ENCODE measurements at regions not wholly inside any gene's neighbourhood (a gene's known extent, or its start where the extent isn't known, plus 50 kb on each side); places are given as distances from the start of the nearest gene placed in this dataset.
"Not testable (repeated sequence)": the region's sequence is repeated elsewhere in the genome, so short reads cannot be mapped to it uniquely, and the experiment has no call there.

DNA sequence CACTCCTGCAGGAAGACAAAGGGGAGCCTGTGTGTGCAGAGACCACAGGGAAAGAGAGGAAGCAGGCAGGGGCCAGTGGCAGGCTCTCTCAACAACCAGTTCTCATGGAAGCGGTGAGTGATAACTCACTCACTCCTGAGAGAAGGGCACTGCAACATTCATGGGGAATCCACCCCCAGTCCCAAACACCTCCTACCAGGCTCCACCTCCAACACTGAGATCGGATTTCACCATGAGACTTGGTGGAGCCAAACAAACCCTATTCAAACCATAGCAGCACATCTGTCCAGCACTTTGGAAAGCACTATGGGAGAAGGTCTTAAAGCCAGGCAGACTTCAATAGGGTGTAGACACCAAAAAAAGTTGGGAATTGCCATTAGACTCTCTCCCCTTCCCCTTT, 345.7 kb upstream of the SPRED2 start:
- no peak for DNase-seq

- no peak for DNase-seq
Measured at GRCh38 chr2:65775839-65776238, 343.4 kb upstream of the SPRED2 start.

- no peak for DNase-seq
Measured at GRCh38 chr2:65767946-65768345, 335.5 kb upstream of the SPRED2 start.

DNA sequence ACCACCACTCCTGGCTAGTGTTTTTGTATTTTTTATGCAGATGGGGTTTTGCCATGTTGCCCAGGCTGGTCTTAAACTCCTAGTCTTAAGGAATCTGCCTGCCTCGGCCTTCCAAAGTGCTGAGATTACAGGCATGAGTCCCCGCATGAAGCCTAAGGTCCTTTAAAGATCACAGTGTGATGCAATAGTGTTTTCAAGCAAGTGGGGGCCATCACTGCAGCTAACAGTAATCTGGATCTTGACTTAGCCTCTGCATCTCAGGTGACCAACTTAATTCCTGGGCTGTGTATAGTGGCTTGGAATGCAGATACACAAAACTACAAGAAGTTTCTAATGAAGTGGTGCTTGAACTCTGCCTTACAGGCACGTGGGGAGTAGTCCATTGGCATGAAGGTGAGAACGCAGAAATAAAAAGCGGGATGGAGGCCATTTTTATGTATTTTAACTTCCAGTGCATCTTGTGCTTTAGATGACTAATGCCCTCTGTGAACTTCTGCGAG, 334.4 kb upstream of the SPRED2 start:
- no peak for DNase-seq

DNA sequence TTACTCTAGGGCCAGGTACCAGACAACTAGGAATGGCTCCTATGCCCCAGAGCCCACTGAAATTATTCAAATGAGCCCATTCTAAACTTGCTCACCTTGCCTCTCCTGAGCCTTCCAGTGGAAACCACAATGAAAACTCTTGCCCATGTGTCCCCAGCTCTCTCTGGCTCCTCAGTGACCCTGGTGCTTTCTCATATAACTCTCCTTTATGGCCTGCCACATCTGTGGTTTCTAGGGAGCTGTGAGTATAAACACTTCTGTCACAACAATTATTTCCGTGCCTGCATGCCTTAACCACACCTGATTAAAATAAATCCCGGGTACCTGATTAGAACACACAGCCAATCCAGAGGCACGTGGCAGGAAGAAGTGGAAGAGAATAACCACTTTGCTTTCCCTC, 333.0 kb upstream of the SPRED2 start:
- DNase-seq = no peak

GRCh38 chr2:65762068-65762467, 329.7 kb upstream of the SPRED2 start:
- no peak for DNase-seq

GRCh38 chr2:65754219-65754618, 321.8 kb upstream of the SPRED2 start:
- DNase-seq = no peak

DNA sequence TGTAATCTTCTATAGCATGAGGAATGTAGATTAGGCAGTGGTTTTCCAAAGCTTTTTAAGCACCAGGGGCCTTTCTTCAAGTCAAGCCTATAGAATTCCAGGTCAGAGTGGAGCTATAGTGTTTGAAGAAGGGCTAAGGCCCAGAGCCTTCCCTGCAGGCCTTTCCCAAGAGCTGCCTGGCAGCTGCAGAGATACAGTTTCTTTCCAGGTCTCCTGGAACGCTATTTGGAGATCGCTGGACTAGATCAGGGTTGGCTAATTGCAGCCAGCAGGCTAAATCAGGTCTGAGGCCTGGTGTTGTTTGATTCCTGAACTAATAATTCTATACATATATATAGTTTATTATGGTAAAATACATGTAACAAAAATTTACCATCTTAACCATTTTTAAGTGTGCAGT, 319.0 kb upstream of the SPRED2 start:
- no peak for DNase-seq

- DNase-seq = no peak
Measured at GRCh38 chr2:65749545-65749944, 317.1 kb upstream of the SPRED2 start.

DNA sequence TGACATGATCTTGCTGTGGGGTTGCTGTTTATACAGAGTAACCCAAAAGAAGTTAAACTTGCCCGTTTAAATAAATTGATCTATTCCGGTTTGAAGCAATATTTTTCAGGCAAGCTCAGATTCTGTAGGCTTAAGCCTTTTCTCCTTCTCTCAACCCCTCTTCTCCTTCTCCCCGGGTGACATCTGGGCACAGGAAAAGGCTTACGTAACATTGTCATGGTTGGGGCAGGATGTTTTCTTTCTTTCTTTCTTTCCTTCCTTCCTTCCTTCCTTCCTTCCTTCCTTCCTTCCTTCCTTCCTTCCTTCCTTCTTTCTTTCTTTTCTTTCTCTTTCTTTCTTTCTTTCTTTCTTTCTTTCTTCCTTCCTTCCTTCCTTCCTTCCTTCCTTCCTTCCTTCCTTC, 315.5 kb upstream of the SPRED2 start:
- not testable (repeated sequence) for DNase-seq

DNA sequence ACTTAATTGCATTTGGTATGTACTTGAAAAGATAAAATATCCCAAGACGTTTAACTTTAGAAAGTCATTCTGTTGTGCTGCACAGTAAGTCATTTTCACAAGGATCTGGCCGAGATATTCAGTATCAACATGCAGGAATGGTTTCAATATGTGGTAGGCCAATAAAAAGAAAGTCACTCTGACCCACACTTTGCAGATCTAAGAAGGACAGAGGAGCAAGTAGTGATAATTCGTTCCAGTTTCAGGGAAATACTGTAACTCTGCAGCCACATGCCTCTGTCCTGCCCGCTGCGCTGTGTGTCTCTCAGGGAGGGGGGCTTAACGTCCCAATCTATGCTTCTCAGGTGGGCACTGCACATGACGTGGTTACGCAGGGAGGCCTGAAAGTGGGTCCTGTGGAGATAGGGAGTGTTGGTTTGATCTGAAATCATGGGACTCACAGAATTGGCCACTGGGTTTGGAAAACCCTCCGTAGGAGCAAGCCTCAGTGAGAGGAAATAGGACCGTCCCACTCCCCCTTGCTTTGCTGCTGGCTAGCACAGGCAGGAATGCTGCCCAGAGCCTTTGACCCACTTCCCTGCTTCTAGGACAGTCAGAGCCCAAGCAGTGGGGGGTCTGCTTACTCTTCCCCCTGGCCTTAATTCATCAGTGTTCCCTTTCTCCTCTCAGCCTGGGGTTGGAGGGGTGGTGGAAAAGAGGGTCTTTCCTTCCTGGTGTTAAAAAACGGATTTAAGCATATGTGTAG, 314.7 kb upstream of the SPRED2 start:
- no peak for DNase-seq

- DNase-seq = no peak
Measured at GRCh38 chr2:65744477-65745200, 312.2 kb upstream of the SPRED2 start.

GRCh38 chr2:65742977-65743376, 310.6 kb upstream of the SPRED2 start:
- DNase-seq = no peak

DNA sequence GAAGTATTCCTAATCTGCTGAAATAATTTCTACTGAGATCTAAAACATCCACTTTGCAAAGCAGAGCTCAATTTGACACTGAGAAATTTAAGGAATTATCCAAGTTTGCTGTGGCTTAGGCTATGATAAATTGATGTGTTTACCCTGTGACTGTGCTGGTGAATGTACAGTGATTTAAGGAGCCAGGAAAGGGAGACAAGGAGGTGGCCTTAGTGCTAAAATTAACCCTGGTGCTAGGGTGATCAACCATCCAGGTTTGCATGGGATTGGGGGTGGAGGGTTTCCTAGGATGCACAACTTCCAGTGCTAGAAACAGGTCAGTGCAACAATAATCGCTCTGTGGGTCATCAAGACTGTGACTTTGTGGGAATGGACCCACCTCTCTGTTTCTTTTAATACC, 307.5 kb upstream of the SPRED2 start:
- DNase-seq = no peak

GRCh38 chr2:65737452-65738011, 305.1 kb upstream of the SPRED2 start:
- no peak for DNase-seq

DNA sequence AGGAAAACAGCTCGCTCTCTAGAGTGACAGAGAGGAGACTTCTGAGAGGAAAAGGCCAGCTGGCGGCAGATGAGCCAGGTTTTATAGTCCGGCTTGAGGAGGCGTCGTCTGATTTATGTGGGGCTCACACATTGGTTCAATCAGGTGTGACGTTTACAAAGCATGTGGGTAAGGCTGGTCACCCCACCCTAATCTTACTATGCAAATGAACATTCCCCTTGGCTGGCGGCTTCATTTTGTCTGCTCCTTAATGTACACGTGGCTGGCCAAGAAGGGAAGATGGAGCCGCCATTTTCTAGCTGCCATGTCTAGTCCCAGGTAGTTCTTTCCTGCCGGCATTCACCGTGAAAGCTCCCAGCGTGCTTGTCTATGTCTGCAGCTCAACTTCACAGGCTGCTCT, 299.1 kb upstream of the SPRED2 start:
- no peak for DNase-seq

- no peak for DNase-seq
Measured at GRCh38 chr2:65730186-65730585, 297.8 kb upstream of the SPRED2 start.

DNA sequence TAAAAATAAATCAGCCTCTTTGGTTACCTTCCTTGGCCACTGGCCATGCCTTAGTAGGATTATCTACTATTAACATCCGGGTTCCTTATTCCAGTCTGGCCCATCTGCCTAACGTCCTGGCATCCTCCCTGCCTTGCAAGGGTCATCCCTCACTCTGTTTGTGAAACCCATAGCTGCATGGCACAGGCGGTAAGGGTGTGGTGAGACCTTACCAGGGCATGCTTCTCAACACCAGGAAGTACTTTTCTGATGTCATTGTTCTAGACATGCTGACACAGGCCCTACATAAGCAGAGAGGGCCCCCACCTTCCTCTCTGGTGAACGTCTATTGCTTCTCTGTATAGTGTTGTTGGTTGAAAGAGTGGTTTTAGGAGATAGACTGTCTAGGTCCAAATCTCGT, 296.8 kb upstream of the SPRED2 start:
- DNase-seq = no peak

- DNase-seq = no peak
Measured at GRCh38 chr2:65728477-65729180, 296.2 kb upstream of the SPRED2 start.

DNA sequence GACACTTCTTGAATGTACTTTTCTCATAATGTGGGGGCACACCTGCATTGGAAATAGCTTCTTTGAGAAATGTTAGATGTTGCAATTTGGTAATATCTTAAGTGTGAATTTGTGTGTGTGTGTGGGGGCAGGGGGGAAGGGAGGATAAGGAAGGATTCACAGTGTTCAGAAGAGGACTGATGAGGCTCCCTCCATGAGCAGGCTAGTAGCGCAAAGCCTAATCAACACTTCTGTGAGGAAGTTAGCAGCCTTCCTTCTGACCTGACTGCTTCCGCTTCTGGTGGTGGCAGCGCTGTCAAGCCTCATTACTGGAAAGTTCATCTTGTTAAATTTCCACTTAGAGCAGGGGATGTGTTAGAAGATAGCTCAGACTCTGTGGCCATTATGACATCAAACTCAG, 295.4 kb upstream of the SPRED2 start:
- DNase-seq = no peak

GRCh38 chr2:65727381-65727780, 295.0 kb upstream of the SPRED2 start:
- DNase-seq = no peak

- no peak for DNase-seq
Measured at GRCh38 chr2:65724752-65725151, 292.4 kb upstream of the SPRED2 start.

- DNase-seq = no peak
Measured at GRCh38 chr2:65724336-65724735, 291.9 kb upstream of the SPRED2 start.
